Left lung (tissue), 4 donors: ENCODE measurements at regions not wholly inside any gene's neighbourhood (a gene's known extent, or its start where the extent isn't known, plus 50 kb on each side); places are given as distances from the start of the nearest gene placed in this dataset.

Source experiments
- ATAC-seq: fragments of 200-7000 bp; cut with Tn5 transposase; one replicate; pipeline ENCODE4 v1.9.1; 2020; ENCODE audit warnings: moderate library complexity
- DNase-seq, 4 donors: peaks; one replicate each; pipeline ENCODE4 v3.0.0-alpha.2; 2013 to 2020
- H3K27ac ChIP-seq, 2 donors: fragments of 200-600 bp; sonication (generic) in 1 of 2; one replicate each; pipeline versions ENCODE4 v1.5.0 to v1.8.0; 2020 to 2021
- H3K27me3 ChIP-seq, 2 donors: fragments of 200-600 bp; sonication (generic) in 1 of 2; one replicate each; pipeline versions ENCODE4 v1.5.0 to v1.8.0; 2020 to 2021
- H3K36me3 ChIP-seq, 2 donors: fragments of 200-600 bp; sonication (generic) in 1 of 2; one replicate each; pipeline versions ENCODE4 v1.5.0 to v1.8.0; 2020 to 2021
- H3K4me1 ChIP-seq, 2 donors: fragments of 200-600 bp; one replicate each; pipeline ENCODE4 v1.8.0; 2021
- H3K4me3 ChIP-seq, 2 donors: fragments of 200-600 bp; sonication (generic) in 1 of 2; one replicate each; pipeline versions ENCODE4 v1.5.0 to v1.8.0; 2020 to 2021; ENCODE audit warnings: mild to moderate bottlenecking in 1 of 2
- H3K9me3 ChIP-seq, 2 donors: fragments of 200-600 bp; sonication (generic) in 1 of 2; one replicate each; pipeline versions ENCODE4 v1.5.0 to v1.8.0; 2020 to 2021
- intact Hi-C, 2 donors: fragments of 100-400 bp; cut with DNase I; formaldehyde crosslinking; loops; one replicate each; pipeline versions ENCODE4 v1.11.2 to v1.14.2; 2022
- TF ChIP-seq, protein P1 (sequence below), 2 donors: fragments of 200-600 bp; sonication (generic) in 1 of 2; IDR thresholded peaks; one replicate each; pipeline versions ENCODE4 v1.5.0 to v1.8.0; 2021; ENCODE audit warnings: antibody characterized with exemption in 2 of 2
- donor health status: DM: no; HTN: yes; CAD: no.
- donor health status: DM: no; HTN: no; CAD: no.

DNA sequence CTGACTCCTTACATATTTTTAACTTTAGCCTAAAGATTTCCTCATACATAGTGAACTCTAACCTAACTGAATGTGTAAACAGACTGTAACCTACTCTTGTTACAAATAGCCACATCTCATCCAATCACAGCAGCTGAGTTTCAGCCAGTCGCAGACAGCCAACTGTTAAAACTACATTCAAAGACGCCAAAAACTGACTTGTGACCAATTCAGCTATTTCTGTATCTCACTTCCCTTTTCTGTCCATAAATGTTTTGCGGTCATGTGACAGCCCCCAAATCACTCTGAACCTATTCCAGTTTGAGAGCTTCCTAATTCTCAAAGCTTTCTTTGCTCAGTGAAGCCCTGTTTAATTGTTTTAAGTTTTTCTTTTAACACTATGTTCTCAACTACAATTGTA is 2731.9 kb downstream of the ARAP2 start:
- no peak for ATAC-seq
- intact Hi-C loops: no loop called here

DNA sequence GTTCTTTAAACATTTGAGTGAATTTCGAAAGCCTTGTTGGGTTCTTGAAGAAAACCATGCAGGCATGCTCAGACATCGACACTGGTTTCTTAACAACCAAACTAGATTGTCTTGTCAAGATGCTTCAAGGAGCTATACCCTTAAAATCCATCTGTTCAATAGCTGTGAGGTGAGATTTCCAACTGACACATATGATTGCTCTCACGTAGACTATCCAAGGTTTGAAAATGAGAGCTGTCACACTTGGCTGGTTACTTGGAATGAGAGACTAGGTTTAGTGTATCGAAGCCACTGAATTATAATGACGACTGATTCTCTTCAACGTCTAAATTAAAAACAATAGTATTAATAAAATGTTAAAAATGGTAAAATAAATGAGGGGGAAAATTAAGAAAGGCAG is 2725.5 kb downstream of the ARAP2 start:
- ATAC-seq (no peak), DNase-seq (no peak)
- H3K4me1 ChIP-seq: no peaks in the 10 kb centered on the region
- intact Hi-C loops: no loop called here
- H3K27me3 ChIP-seq: no peaks in the 10 kb centered on the region
- no peak overlapping the region for H3K4me3 ChIP-seq
- peaks cover 0 to 10% of the 10 kb centered on the region in 2 donors for H3K9me3 ChIP-seq
- no peak overlapping the region for H3K27ac ChIP-seq
- TF ChIP-seq, protein P1, sequence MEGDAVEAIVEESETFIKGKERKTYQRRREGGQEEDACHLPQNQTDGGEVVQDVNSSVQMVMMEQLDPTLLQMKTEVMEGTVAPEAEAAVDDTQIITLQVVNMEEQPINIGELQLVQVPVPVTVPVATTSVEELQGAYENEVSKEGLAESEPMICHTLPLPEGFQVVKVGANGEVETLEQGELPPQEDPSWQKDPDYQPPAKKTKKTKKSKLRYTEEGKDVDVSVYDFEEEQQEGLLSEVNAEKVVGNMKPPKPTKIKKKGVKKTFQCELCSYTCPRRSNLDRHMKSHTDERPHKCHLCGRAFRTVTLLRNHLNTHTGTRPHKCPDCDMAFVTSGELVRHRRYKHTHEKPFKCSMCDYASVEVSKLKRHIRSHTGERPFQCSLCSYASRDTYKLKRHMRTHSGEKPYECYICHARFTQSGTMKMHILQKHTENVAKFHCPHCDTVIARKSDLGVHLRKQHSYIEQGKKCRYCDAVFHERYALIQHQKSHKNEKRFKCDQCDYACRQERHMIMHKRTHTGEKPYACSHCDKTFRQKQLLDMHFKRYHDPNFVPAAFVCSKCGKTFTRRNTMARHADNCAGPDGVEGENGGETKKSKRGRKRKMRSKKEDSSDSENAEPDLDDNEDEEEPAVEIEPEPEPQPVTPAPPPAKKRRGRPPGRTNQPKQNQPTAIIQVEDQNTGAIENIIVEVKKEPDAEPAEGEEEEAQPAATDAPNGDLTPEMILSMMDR (IDR thresholded peaks at IDR 0.05): no peak
- no peaks in the 10 kb centered on the region for H3K36me3 ChIP-seq

More for the DNA sequence above, 2731.9 kb downstream of the ARAP2 start:
- Histone ChIP-seq H3K36me3 (no peaks in the 10 kb centered on the region), H3K27me3 (no peaks in the 10 kb centered on the region), H3K4me3 (no peak overlapping the region), H3K4me1 (no peaks in the 10 kb centered on the region), H3K27ac (no peak overlapping the region), H3K9me3 (peaks cover 0 to 16% of the 10 kb centered on the region in 2 donors)
- TF ChIP-seq, protein P1 (IDR thresholded peaks at IDR 0.05): no peak
- no peak for DNase-seq

DNA sequence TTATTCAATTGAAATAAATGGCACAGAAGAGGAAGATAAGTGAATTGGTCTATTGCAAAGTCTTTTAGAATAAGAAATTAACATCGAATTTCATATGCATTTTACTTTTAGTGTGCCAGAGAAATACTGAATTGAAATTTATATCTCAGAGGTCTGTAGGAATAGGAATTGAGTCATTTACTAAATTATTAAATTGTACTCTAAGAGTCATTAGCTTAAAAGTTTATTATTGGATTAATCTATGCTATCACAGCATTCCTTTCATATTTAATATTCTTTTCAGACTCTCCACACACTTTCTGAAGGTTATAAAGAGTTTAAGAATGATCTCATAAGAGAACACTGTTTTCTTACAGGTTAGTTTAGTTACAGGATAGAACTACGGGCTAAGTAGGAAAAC is 2711.5 kb downstream of the ARAP2 start:
- Histone ChIP-seq H3K27me3 (no peaks in the 10 kb centered on the region), H3K36me3 (no peaks in the 10 kb centered on the region), H3K4me3 (no peak overlapping the region), H3K27ac (no peak overlapping the region), H3K9me3 (no peaks in the 10 kb centered on the region), H3K4me1 (no peaks in the 10 kb centered on the region)
- DNase-seq (no peak), ATAC-seq (no peak)
- TF ChIP-seq, protein P1 (IDR thresholded peaks at IDR 0.05): no peak
- intact Hi-C loops: no loop called here

DNA sequence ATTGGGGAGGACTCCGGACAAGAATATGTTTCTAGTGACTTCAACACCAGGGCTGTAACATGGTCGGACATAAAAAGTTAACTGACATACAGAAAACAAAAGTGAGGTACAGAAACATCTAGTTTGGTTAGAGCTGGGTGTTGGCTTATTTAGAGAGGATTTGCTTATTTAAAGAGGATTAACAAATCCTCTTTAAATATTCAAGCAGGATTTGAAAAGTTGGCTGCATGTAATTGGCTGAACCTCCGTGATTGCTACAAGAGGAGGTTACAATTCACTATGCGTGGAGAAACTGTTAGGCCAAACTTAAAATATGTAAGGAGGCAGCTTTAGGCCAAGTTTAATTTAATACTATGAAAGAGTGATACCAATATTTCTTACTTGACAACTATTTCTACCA is 2707.4 kb downstream of the ARAP2 start:
- intact Hi-C loops: no loop called here
- TF ChIP-seq, protein P1 (IDR thresholded peaks at IDR 0.05): no peak
- Histone ChIP-seq H3K9me3 (no peaks in the 10 kb centered on the region), H3K27ac (no peak overlapping the region), H3K36me3 (no peaks in the 10 kb centered on the region), H3K27me3 (no peaks in the 10 kb centered on the region), H3K4me1 (no peaks in the 10 kb centered on the region), H3K4me3 (no peak overlapping the region)
- DNase-seq: no peak
- ATAC-seq: no peak

DNA sequence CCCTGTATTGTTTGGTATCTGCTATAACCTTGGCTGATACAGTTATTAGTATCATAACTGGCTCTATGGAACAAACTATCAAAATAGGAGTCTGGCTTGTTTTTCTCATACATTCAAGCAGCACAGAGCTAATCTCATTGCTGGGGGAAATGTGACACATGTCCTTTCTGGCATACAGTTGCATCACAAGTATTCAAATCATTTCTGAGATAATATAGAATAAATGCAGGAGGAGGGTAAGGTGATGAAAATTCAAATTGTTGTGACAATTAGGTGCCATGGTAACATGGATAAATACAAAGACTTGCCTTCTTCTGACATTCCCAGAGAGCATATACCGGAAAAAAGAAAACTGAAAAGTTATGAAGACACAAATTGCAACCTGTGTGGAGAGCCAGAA is 2706.8 kb downstream of the ARAP2 start:
- no peak overlapping the region for H3K4me3 ChIP-seq
- no peak overlapping the region for H3K27ac ChIP-seq
- H3K36me3 ChIP-seq: no peaks in the 10 kb centered on the region
- peak in 1 of 4 donors; percentile 3 for DNase-seq
- no peaks in the 10 kb centered on the region for H3K27me3 ChIP-seq
- TF ChIP-seq, protein P1 (IDR thresholded peaks at IDR 0.05): no peak
- H3K4me1 ChIP-seq: no peaks in the 10 kb centered on the region
- intact Hi-C loops: no loop called here
- no peaks in the 10 kb centered on the region for H3K9me3 ChIP-seq
- no peak for ATAC-seq
